NCI-H146 treated with DMSO at 0.1 percent for 48 hours (cell line): ENCODE measurements at regions not wholly inside any gene's neighbourhood (a gene's known extent, or its start where the extent isn't known, plus 50 kb on each side); places are given as distances from the start of the nearest gene placed in this dataset.
"Not testable (repeated sequence)": the region's sequence is repeated elsewhere in the genome, so short reads cannot be mapped to it uniquely, and the experiment has no call there.

Experiments
- DNase-seq: peaks from one replicate; lab custom pipeline; 2025; ENCODE audit not compliant: unreplicated experiment; lab: John Stamatoyannopoulos, UW

- DNase-seq, result no peak
Observed at GRCh38 chr3:5348229-5348902, 160.9 kb downstream of the EDEM1 start.

GRCh38 chr3:5349343-5349742 is 161.8 kb downstream of the EDEM1 start:
- DNase-seq, result no peak

- no peak for DNase-seq
Observed at GRCh38 chr3:5357089-5357488, 169.6 kb downstream of the EDEM1 start.

- no peak for DNase-seq
Observed at GRCh38 chr3:5358911-5359310, 171.4 kb downstream of the EDEM1 start.

- DNase-seq, result no peak
Observed at GRCh38 chr3:5360453-5360852, 172.9 kb downstream of the EDEM1 start.

- no peak for DNase-seq
Observed at GRCh38 chr3:5366746-5367145, 179.2 kb downstream of the EDEM1 start.

- not testable (repeated sequence) for DNase-seq
Observed at GRCh38 chr3:5371555-5371954, 184.0 kb downstream of the EDEM1 start.

- DNase-seq, result no peak
Observed at GRCh38 chr3:5376761-5377160, 189.3 kb downstream of the EDEM1 start.

- not testable (repeated sequence) for DNase-seq
Observed at GRCh38 chr3:5379266-5379665, 191.8 kb downstream of the EDEM1 start.

- DNase-seq, result not testable (repeated sequence)
Observed at GRCh38 chr3:5383486-5384263, 196.2 kb downstream of the EDEM1 start.

- no peak for DNase-seq
Observed at GRCh38 chr3:5384557-5385236, 197.2 kb downstream of the EDEM1 start.

GRCh38 chr3:5388091-5388490 is 200.6 kb downstream of the EDEM1 start:
- no peak for DNase-seq

GRCh38 chr3:5389057-5389456 is 201.6 kb downstream of the EDEM1 start:
- DNase-seq, result no peak

GRCh38 chr3:5390221-5390620 is 202.7 kb downstream of the EDEM1 start:
- DNase-seq, result no peak

- DNase-seq, result no peak
Observed at GRCh38 chr3:5390936-5391625, 203.6 kb downstream of the EDEM1 start.

GRCh38 chr3:5401002-5401401 is 213.5 kb downstream of the EDEM1 start:
- no peak for DNase-seq

GRCh38 chr3:5404718-5405117 is 217.2 kb downstream of the EDEM1 start:
- DNase-seq, result no peak

GRCh38 chr3:5411786-5412185 is 224.3 kb downstream of the EDEM1 start:
- no peak for DNase-seq

- DNase-seq, result no peak
Observed at GRCh38 chr3:5423076-5423475, 235.6 kb downstream of the EDEM1 start.

GRCh38 chr3:5423523-5423922 is 236.0 kb downstream of the EDEM1 start:
- DNase-seq, result no peak

- DNase-seq, result no peak
Observed at GRCh38 chr3:5425371-5425770, 237.9 kb downstream of the EDEM1 start.
